Activated naive CD4-positive, alpha-beta T cell treated with anti-CD3 and anti-CD28 coated beads for 36 hours (primary cell): ENCODE measurements at regions not wholly inside any gene's neighbourhood (a gene's known extent, or its start where the extent isn't known, plus 50 kb on each side); places are given as distances from the start of the nearest gene placed in this dataset.

Experiments used
- CTCF ChIA-PET: fragments of 350-600 bp; sonication (Branson Sonifier 250); formaldehyde crosslinking; loops from one replicate; lab custom pipeline; 2021; ENCODE audit warnings: antibody characterized with exemption; lab: Charles Lee
- DNase-seq: peaks from one replicate; pipeline ENCODE4 v3.0.0-alpha.2; 2020
- H3K27ac Mint-ChIP-seq: one replicate; pipeline ENCODE4 v1.8.0; 2021; ENCODE audit warnings: mild to moderate bottlenecking, mixed read lengths
- H3K27me3 Mint-ChIP-seq: one replicate; pipeline ENCODE4 v1.8.0; 2021; ENCODE audit warnings: low read depth, mixed read lengths
- H3K36me3 Mint-ChIP-seq: one replicate; pipeline ENCODE4 v1.8.0; 2021; ENCODE audit warnings: low read depth, mixed read lengths
- H3K4me1 Mint-ChIP-seq: one replicate; pipeline ENCODE4 v1.8.0; 2021; ENCODE audit warnings: low read depth, mixed read lengths
- H3K4me3 Mint-ChIP-seq: one replicate; pipeline ENCODE4 v1.8.0; 2021; ENCODE audit warnings: mild to moderate bottlenecking, moderate library complexity, mixed read lengths
- H3K9me3 Mint-ChIP-seq: one replicate; pipeline ENCODE4 v1.8.0; 2021; ENCODE audit warnings: mixed read lengths
- intact Hi-C: fragments of 100-400 bp; cut with micrococcal nuclease; formaldehyde crosslinking; loops from one replicate; pipeline ENCODE4 v1.15.1; 2023

GRCh38 chr21:24939291-24939690 lies 668.0 kb downstream of the MRPL39 start:
- DNase-seq, result no peak
- Mint-ChIP-seq H3K4me3 (no peak overlapping the region), H3K4me1 (no peaks in the 10 kb centered on the region), H3K27ac (no peak overlapping the region), H3K9me3 (no peaks in the 10 kb centered on the region), H3K36me3 (no peaks in the 10 kb centered on the region), H3K27me3 (no peaks in the 10 kb centered on the region)
- intact Hi-C loops, result no loop called here
- CTCF ChIA-PET, result interaction anchor here (0.7 kb wide), 1 partner anchor 125 kb away, joined by 3 read pairs; no protein-coding TSS in a partner anchor

- Mint-ChIP-seq H3K4me3 (no peak overlapping the region), H3K9me3 (no peaks in the 10 kb centered on the region), H3K27me3 (no peaks in the 10 kb centered on the region), H3K36me3 (no peaks in the 10 kb centered on the region), H3K4me1 (no peaks in the 10 kb centered on the region), H3K27ac (no peak overlapping the region)
- DNase-seq, result no peak
- intact Hi-C loops, result no loop called here
- CTCF ChIA-PET, result no interaction called here
Measured at GRCh38 chr21:24938573-24938972, 668.7 kb downstream of the MRPL39 start.

DNA sequence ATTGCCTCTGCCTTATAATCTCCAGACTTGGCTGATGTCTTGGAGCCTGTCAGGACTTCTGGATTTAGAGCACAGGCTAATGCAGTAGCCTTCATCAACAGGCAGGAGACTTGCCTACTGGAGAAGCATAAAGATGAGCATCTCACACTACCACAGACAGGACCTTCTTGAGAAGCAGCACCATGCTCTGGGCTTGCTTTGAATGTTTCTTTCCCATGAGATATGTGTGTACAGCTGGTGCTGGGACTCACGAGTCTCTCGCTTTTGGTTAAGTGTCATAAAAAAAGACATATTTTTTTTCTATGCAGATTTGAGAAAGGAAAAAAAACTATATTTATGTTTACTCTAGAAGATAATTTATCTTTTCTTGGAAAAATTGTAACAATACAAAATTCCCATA lies 671.3 kb downstream of the MRPL39 start:
- H3K27ac Mint-ChIP-seq, result no peak overlapping the region
- no peak for DNase-seq
- no peaks in the 10 kb centered on the region for H3K9me3 Mint-ChIP-seq
- no peaks in the 10 kb centered on the region for H3K27me3 Mint-ChIP-seq
- no peaks in the 10 kb centered on the region for H3K4me1 Mint-ChIP-seq
- H3K36me3 Mint-ChIP-seq, result no peaks in the 10 kb centered on the region
- intact Hi-C loops, result no loop called here
- CTCF ChIA-PET, result no interaction called here
- H3K4me3 Mint-ChIP-seq, result no peak overlapping the region

DNA sequence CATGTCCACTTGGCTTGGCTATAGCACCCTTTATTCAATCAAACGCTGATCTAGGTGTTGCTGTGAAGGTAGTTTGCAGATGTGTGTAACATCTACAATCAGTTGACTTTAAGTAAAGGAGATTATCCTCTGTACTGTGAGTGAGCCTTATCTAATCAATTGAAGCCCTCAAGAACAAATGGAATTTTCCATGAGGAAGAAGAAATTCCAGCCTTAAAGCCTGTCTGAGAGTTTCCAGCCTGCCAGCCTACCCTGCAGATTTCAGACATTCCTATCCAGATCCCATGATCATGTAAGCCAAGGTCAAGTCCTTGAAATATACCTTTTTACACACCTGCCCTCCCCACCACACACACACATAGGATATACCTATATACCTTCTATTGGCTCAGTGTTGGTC lies 696.7 kb downstream of the MRPL39 start:
- DNase-seq, result no peak
- Mint-ChIP-seq H3K36me3 (no peaks in the 10 kb centered on the region), H3K4me3 (no peak overlapping the region), H3K9me3 (no peaks in the 10 kb centered on the region), H3K27ac (no peak overlapping the region), H3K4me1 (no peaks in the 10 kb centered on the region), H3K27me3 (no peaks in the 10 kb centered on the region)
- intact Hi-C loops, result no loop called here
- CTCF ChIA-PET, result no interaction called here

GRCh38 chr21:24903994-24904635 lies 703.2 kb downstream of the MRPL39 start:
- Mint-ChIP-seq H3K27me3 (no peaks in the 10 kb centered on the region), H3K4me3 (no peak overlapping the region), H3K36me3 (no peaks in the 10 kb centered on the region), H3K9me3 (no peaks in the 10 kb centered on the region), H3K4me1 (no peaks in the 10 kb centered on the region), H3K27ac (no peak overlapping the region)
- DNase-seq, result no peak
- intact Hi-C loops, result no loop called here
- CTCF ChIA-PET, result no interaction called here

GRCh38 chr21:24899138-24899537 lies 708.1 kb downstream of the MRPL39 start:
- H3K27ac Mint-ChIP-seq, result no peak overlapping the region
- no peak for DNase-seq
- CTCF ChIA-PET, result interaction anchor here (0.6 kb wide), 1 partner anchor 954 kb away, joined by 3 read pairs; no protein-coding TSS in a partner anchor
- no peaks in the 10 kb centered on the region for H3K27me3 Mint-ChIP-seq
- intact Hi-C loops, result no loop called here
- H3K4me3 Mint-ChIP-seq, result no peak overlapping the region
- no peaks in the 10 kb centered on the region for H3K4me1 Mint-ChIP-seq
- no peaks in the 10 kb centered on the region for H3K36me3 Mint-ChIP-seq
- H3K9me3 Mint-ChIP-seq, result no peaks in the 10 kb centered on the region

DNA sequence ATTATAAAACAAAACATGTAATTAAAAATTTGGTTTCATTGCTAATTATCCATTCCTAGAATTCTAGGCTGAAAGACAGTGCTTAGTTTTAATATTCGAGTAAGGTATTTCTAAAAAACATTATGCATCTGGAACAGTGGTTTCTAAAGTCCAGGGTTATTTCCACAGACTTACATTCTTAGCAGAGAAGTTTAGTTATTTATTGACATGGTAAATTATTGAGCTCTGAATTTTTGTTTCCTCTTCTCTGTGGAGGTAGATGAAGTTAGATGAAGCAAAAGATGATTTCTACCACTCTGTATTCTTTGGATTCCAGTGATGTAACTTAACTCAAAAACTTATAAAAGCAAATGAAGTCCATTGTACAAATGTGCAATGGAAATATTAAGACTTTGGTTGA lies 709.4 kb downstream of the MRPL39 start:
- Mint-ChIP-seq H3K27ac (no peak overlapping the region), H3K9me3 (no peaks in the 10 kb centered on the region), H3K4me3 (no peak overlapping the region), H3K27me3 (no peaks in the 10 kb centered on the region), H3K36me3 (no peaks in the 10 kb centered on the region), H3K4me1 (no peaks in the 10 kb centered on the region)
- DNase-seq, result no peak
- CTCF ChIA-PET, result no interaction called here
- intact Hi-C loops, result loop anchor here (2.0 kb wide), 1 partner anchor 489 kb away; no protein-coding TSS in a partner anchor

DNA sequence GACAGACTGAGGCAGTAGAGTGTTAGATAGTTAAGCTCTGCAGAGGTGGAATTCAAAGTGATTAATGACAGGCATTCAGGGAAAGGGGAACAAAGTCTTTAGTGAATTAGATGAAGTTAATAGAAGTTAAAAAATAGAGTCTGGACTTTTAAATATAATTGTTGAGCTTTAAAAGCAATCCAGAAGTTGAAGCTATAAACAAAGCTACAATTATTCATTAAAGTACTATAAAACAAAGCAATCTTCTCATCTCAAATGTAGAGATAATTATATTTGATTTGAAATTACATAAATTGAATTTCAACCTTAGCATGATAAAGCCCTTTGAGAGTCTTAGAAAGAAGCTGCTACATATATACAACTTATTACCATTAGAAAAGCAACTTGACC lies 710.6 kb downstream of the MRPL39 start:
- H3K9me3 Mint-ChIP-seq, result peaks cover 3% of the 10 kb centered on the region
- H3K36me3 Mint-ChIP-seq, result no peaks in the 10 kb centered on the region
- no peak overlapping the region for H3K27ac Mint-ChIP-seq
- no peak overlapping the region for H3K4me3 Mint-ChIP-seq
- no peak for DNase-seq
- H3K27me3 Mint-ChIP-seq, result no peaks in the 10 kb centered on the region
- CTCF ChIA-PET, result no interaction called here
- intact Hi-C loops, result loop anchor here (2.0 kb wide), 1 partner anchor 490 kb away; no protein-coding TSS in a partner anchor
- no peaks in the 10 kb centered on the region for H3K4me1 Mint-ChIP-seq

DNA sequence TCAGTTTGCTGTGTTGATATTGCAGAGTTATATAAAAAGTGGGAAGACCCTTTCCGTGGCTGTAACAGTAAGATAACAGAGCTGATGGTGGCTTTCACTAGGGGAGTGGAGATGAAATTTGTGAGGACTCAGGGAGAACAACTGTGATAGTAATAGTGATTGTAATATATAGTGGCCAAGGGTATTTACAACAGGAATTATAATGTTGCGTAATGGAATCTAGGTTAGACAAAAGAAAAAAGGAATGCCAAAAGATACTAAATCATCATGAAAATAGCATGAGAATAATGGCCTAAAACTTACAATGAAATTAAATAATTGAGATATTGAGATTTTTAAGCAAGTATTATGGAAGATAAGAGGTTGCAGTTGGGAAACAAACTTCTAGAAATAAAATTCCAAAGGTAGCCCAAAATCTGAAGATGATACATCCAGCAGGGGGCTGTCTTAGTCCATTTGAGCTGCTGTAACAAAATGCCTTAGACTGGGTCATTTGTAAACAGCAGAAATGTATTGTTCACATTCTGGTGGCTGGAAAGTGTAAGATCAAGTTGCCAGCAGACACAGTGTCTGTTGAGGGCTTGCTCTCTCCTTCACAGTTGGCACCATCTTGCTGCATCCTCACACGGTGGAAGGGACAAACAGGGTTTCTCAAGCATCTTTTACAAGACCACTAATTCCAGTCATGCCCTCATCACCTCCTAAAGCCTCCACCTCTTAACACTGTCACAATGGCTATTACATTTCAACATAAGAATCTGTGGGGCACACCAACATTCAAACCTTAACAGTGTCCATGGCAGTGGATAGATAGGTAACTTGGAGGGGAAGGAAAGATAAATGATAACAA lies 711.2 kb downstream of the MRPL39 start:
- intact Hi-C loops, result loop anchor here (2.0 kb wide), 1 partner anchor 491 kb away; no protein-coding TSS in a partner anchor
- Mint-ChIP-seq H3K27me3 (no peaks in the 10 kb centered on the region), H3K4me1 (no peaks in the 10 kb centered on the region), H3K36me3 (no peaks in the 10 kb centered on the region), H3K4me3 (no peak overlapping the region), H3K27ac (no peak overlapping the region), H3K9me3 (peaks cover 3% of the 10 kb centered on the region)
- CTCF ChIA-PET, result no interaction called here
- DNase-seq, result no peak

DNA sequence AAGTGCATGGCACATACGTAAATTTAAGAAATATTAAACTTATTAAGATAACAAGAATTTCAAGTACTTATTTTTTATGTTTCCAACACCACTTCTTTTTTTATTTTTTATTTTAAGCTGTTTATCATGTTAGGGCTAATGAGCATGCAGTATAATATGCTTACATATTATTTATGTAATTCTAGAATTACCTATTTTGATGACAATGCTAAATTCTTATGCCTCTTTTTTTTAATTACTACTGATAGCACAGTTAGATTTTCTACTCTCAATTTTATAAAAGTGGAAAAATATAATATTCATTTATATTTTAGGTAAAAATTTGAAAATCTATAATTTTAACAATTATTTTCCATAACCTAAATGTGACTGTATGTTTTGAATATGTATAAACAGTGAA lies 713.0 kb downstream of the MRPL39 start:
- no peaks in the 10 kb centered on the region for H3K36me3 Mint-ChIP-seq
- no peak overlapping the region for H3K27ac Mint-ChIP-seq
- H3K9me3 Mint-ChIP-seq, result peaks cover 3% of the 10 kb centered on the region
- DNase-seq, result no peak
- intact Hi-C loops, result no loop called here
- CTCF ChIA-PET, result no interaction called here
- no peaks in the 10 kb centered on the region for H3K27me3 Mint-ChIP-seq
- no peak overlapping the region for H3K4me3 Mint-ChIP-seq
- no peaks in the 10 kb centered on the region for H3K4me1 Mint-ChIP-seq

GRCh38 chr21:24890021-24890420 lies 717.3 kb downstream of the MRPL39 start:
- Mint-ChIP-seq H3K27me3 (no peaks in the 10 kb centered on the region), H3K27ac (no peak overlapping the region), H3K9me3 (peaks cover 4% of the 10 kb centered on the region), H3K4me1 (no peaks in the 10 kb centered on the region), H3K4me3 (no peak overlapping the region), H3K36me3 (no peaks in the 10 kb centered on the region)
- CTCF ChIA-PET, result no interaction called here
- intact Hi-C loops, result no loop called here
- DNase-seq, result no peak

DNA sequence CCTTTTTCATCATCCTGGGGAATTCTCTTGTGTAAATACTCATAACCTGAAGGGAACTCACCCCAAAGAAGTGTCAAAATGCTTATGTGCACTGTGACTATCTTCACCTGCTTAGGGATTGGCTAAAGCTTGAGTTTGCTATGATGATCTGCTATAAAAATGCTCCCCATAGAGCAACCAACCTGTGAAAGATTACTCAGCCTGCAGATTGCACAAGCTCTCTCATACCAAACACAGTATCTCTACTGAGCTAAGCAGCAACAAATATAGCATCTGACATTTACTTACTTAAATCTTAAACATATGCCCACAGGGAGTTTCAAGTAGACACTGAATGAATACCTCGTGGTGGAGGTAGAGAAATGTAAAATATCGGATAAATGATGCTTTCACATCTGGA lies 725.8 kb downstream of the MRPL39 start:
- intact Hi-C loops, result no loop called here
- no peak overlapping the region for H3K27ac Mint-ChIP-seq
- no peak overlapping the region for H3K4me3 Mint-ChIP-seq
- no peak for DNase-seq
- H3K9me3 Mint-ChIP-seq, result peaks cover 7% of the 10 kb centered on the region
- H3K4me1 Mint-ChIP-seq, result no peaks in the 10 kb centered on the region
- no peaks in the 10 kb centered on the region for H3K27me3 Mint-ChIP-seq
- no peaks in the 10 kb centered on the region for H3K36me3 Mint-ChIP-seq
- CTCF ChIA-PET, result no interaction called here

DNA sequence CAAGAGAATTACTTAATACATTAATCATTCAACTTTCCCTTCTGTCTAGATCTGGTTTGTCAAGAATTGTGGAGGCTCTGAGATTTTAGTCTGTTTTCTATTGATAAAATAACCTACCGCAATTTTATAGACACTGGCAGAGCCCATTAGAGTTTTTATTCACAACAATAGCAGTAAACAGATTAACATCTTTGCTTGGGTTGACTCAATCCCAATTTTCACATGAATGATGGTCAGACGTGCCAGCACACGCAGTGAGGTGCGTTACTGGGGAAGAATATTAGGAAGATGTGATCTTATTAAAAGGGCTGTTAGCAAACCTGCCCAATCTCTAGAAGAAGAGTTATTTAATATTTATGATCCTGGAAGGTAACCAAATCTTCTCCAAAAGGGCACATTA lies 736.6 kb downstream of the MRPL39 start:
- no peaks in the 10 kb centered on the region for H3K36me3 Mint-ChIP-seq
- H3K9me3 Mint-ChIP-seq, result no peaks in the 10 kb centered on the region
- CTCF ChIA-PET, result no interaction called here
- no peak overlapping the region for H3K4me3 Mint-ChIP-seq
- no peaks in the 10 kb centered on the region for H3K27me3 Mint-ChIP-seq
- intact Hi-C loops, result no loop called here
- H3K27ac Mint-ChIP-seq, result no peak overlapping the region
- no peak for DNase-seq
- H3K4me1 Mint-ChIP-seq, result no peaks in the 10 kb centered on the region
